Upper lobe of left lung (tissue), 6 donors: ENCODE measurements at regions not wholly inside any gene's neighbourhood (a gene's known extent, or its start where the extent isn't known, plus 50 kb on each side); places are given as distances from the start of the nearest gene placed in this dataset.
A peak's percentile ranks its signal among the peaks of the same experiment; 100 is the strongest.

ENCODE experiments used
- ATAC-seq, 2 donors: fragments of 200-7000 bp; cut with Tn5 transposase; one replicate each; pipeline ENCODE4 v1.9.1; 2022; ENCODE audit warnings: mild to moderate bottlenecking in 2 of 2, moderate library complexity in 2 of 2; ENCODE audit not compliant: low FRiP score in 2 of 2
- DNase-seq, 2 donors: peaks; one replicate each; pipeline ENCODE4 v3.0.0-alpha.2; 2019 to 2020
- H3K27ac ChIP-seq, 4 donors: fragments of 200-600 bp; sonication (generic); one replicate each; pipeline ENCODE4 v1.5.1; 2016 to 2019
- H3K27me3 ChIP-seq, 4 donors: fragments of 200-600 bp; sonication (generic); one replicate each; pipeline ENCODE4 v1.5.1; 2017 to 2019
- H3K36me3 ChIP-seq, 4 donors: fragments of 200-600 bp; sonication (generic); one replicate each; pipeline ENCODE4 v1.5.1; 2016 to 2019
- H3K4me1 ChIP-seq, 4 donors: fragments of 200-600 bp; sonication (generic); one replicate each; pipeline ENCODE4 v1.5.1; 2018 to 2019
- H3K4me3 ChIP-seq, 4 donors: fragments of 200-600 bp; sonication (generic); one replicate each; pipeline ENCODE4 v1.5.1; 2017 to 2019; ENCODE audit warnings: mild to moderate bottlenecking in 2 of 4, moderate library complexity in 1 of 4
- H3K9me3 ChIP-seq, 4 donors: fragments of 200-600 bp; sonication (generic); one replicate each; pipeline ENCODE4 v1.5.1; 2018 to 2019
- EP300 ChIP-seq, 4 donors: sonication (generic); formaldehyde crosslinking; IDR thresholded peaks; one replicate each; pipeline ENCODE4 v1.5.1; 2017; ENCODE audit warnings: antibody characterized with exemption in 4 of 4, control low read depth in 2 of 4
- POLR2A ChIP-seq, 4 donors: fragments of 450-650 bp; IDR thresholded peaks; one replicate each; pipeline ENCODE4 v1.5.1; 2016 to 2017; ENCODE audit warnings: antibody characterized with exemption in 4 of 4, mild to moderate bottlenecking in 2 of 4
- POLR2AphosphoS5 ChIP-seq, 2 donors: sonication (generic); formaldehyde crosslinking; IDR thresholded peaks; one replicate each; pipeline ENCODE4 v1.5.1; 2017; ENCODE audit warnings: antibody characterized with exemption in 2 of 2
- WGBS, 2 donors: methylation state at CpG; one replicate each; pipeline ENCODE4 v1.1.5; 2017 to 2018; 5-methylcytosine and 5-hydroxymethylcytosine counted together
- TF ChIP-seq, protein P1 (sequence below), 6 experiments: fragments of 450-650 bp in 4 of 6; fragments of 200-600 bp in 2 of 6; sonication (generic) in 2 of 6; IDR thresholded peaks; one replicate each; pipeline ENCODE4 v1.5.1; 2016 to 2019; ENCODE audit warnings: antibody characterized with exemption in 6 of 6
- donor health status: DM: no; HTN: no; CAD: no; lungs with moderate emphysema.
- donor health status: DM: no; HTN: yes; CAD: no; lungs with severe emphysema.

DNA sequence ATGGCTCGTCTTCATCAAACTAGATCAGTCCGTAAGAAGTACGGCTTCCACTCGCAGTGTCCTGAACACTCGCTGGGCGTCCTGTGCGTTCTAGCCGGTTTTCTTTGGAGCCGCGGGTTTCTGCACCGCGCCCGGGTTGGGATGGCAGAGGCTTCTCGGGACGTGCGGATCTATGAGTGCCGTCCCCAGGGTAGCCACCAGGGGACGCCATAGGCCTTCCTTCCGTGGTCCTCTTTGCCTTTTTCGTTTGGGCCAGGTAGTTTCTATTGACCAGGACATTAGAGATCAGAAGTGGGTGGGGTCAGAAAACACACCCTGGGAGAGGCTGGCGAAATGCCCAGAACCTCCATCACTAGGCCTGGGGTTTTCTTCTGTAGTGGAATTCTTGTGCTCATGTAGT is 273.8 kb downstream of the FAM72C start:
- no peaks in the 10 kb centered on the region for H3K4me1 ChIP-seq
- no peak overlapping the region for H3K27ac ChIP-seq
- H3K9me3 ChIP-seq, result no peaks in the 10 kb centered on the region
- DNase-seq (peak; percentile 21 to 56), ATAC-seq (peak in 1 of 2 donors; percentile 79)
- H3K36me3 ChIP-seq, result no peaks in the 10 kb centered on the region
- no peak overlapping the region for H3K4me3 ChIP-seq
- 4 to 10% methylated on average over 6 to 21 of the region's 21 CpGs for WGBS, 2 donors
- H3K27me3 ChIP-seq, result peaks cover 0 to 21% (median 0%) of the 10 kb centered on the region in 4 donors
- no peak for TF ChIP-seq EP300 (IDR thresholded peaks at IDR 0.05)
- no peak for TF ChIP-seq POLR2A (IDR thresholded peaks at IDR 0.05)
- TF ChIP-seq POLR2AphosphoS5 (IDR thresholded peaks at IDR 0.05), result no peak
- TF ChIP-seq, protein P1, sequence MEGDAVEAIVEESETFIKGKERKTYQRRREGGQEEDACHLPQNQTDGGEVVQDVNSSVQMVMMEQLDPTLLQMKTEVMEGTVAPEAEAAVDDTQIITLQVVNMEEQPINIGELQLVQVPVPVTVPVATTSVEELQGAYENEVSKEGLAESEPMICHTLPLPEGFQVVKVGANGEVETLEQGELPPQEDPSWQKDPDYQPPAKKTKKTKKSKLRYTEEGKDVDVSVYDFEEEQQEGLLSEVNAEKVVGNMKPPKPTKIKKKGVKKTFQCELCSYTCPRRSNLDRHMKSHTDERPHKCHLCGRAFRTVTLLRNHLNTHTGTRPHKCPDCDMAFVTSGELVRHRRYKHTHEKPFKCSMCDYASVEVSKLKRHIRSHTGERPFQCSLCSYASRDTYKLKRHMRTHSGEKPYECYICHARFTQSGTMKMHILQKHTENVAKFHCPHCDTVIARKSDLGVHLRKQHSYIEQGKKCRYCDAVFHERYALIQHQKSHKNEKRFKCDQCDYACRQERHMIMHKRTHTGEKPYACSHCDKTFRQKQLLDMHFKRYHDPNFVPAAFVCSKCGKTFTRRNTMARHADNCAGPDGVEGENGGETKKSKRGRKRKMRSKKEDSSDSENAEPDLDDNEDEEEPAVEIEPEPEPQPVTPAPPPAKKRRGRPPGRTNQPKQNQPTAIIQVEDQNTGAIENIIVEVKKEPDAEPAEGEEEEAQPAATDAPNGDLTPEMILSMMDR (IDR thresholded peaks at IDR 0.05), result peak; percentile 21 to 65 (median 50)

DNA sequence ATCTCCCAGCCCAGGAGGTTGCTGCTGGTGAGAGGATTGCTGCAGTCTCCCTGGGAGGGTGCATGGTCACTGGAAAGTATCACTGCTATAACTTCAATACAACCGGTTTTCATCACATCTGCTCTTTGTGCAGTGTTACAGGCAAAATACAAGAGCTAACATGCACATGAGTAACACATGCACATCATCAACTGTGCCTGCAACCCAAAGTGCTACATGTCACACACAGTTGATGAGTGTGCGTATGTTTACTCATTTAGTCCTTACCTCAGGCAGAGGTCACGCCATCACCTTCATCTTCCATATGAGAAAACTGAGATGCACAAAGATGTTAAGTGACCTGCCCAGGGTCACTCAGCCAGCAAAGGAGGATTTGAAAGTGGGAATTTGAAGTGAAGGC is 277.7 kb downstream of the FAM72C start:
- no peaks in the 10 kb centered on the region for H3K36me3 ChIP-seq
- H3K4me1 ChIP-seq, result no peaks in the 10 kb centered on the region
- 80 to 81% methylated on average over 1 to 3 of the region's 3 CpGs for WGBS, 2 donors
- DNase-seq (no peak), ATAC-seq (no peak)
- no peak overlapping the region for H3K27ac ChIP-seq
- TF ChIP-seq POLR2A (IDR thresholded peaks at IDR 0.05) (no peak), EP300 (IDR thresholded peaks at IDR 0.05) (no peak), POLR2AphosphoS5 (IDR thresholded peaks at IDR 0.05) (no peak)
- TF ChIP-seq, protein P1 (IDR thresholded peaks at IDR 0.05), result no peak
- H3K9me3 ChIP-seq, result no peaks in the 10 kb centered on the region
- peaks cover 0 to 28% (median 0%) of the 10 kb centered on the region in 4 donors for H3K27me3 ChIP-seq
- H3K4me3 ChIP-seq, result no peak overlapping the region

DNA sequence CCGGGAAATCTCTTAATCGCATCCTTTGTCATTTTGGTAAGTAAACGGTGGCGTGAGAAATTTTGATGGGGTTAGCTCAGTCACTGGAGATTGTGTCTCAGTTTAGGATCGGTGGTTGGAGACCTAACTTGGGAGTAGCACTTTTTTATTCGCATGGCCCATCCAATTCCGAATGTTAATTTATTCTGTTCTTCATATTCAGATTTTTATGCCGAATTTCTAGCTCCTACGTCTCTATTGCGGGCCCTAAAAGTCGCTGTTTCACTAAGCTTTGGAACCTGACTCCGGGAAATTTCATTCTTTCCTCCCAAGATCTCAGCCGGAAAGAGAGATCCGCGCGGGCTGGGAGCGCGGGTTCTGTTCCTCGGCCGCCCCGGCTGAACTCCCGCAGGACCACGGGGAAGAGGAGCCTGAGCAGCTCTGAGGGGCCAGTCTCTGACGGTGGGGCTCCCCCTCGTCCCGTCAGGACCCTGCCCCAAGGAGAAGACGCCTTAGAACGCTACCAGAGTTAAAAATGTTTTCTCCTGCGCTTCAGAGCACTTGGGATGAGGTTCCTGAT is 279.7 kb downstream of the FAM72C start:
- 10 to 28% methylated on average over 15 to 29 of the region's 29 CpGs for WGBS, 2 donors
- no peak overlapping the region for H3K4me3 ChIP-seq
- no peaks in the 10 kb centered on the region for H3K4me1 ChIP-seq
- H3K27me3 ChIP-seq, result peaks cover 0 to 12% (median 0%) of the 10 kb centered on the region in 4 donors
- ATAC-seq (peak in 1 of 2 donors; percentile 8), DNase-seq (peak in 1 of 2 donors; percentile 38)
- no peaks in the 10 kb centered on the region for H3K9me3 ChIP-seq
- H3K36me3 ChIP-seq, result no peaks in the 10 kb centered on the region
- no peak for TF ChIP-seq EP300 (IDR thresholded peaks at IDR 0.05)
- no peak overlapping the region for H3K27ac ChIP-seq

DNA sequence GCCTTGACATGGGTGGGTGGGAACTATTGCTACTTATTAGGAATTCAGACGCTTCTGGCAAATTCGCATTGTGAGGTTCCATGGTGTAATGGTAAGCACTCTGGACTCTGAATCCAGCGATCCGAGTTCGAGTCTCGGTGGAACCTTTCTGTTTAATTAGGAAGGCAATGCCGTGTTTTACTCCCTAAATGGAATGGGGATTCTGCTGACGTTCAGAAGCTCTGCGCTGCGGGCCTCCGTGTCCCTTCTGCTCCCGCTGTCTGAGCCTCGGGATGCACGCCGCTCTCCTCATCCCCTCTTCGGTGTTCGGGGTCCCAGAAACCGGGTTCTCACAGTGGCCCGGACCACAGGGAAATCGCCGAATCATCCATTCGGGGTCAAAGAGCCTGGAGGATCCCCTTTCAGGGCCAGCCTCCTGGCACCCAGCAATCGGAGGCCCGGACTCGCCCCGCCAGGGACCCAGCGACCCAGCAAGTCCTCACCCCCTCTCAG is 280.3 kb downstream of the FAM72C start:
- Histone ChIP-seq H3K4me3 (no peak overlapping the region), H3K4me1 (no peaks in the 10 kb centered on the region), H3K27me3 (peaks cover 0 to 12% (median 0%) of the 10 kb centered on the region in 4 donors), H3K36me3 (no peaks in the 10 kb centered on the region), H3K9me3 (no peaks in the 10 kb centered on the region), H3K27ac (no peak overlapping the region)
- TF ChIP-seq POLR2AphosphoS5 (IDR thresholded peaks at IDR 0.05) (no peak), POLR2A (IDR thresholded peaks at IDR 0.05) (no peak), EP300 (IDR thresholded peaks at IDR 0.05) (no peak)
- TF ChIP-seq, protein P1 (IDR thresholded peaks at IDR 0.05), result no peak
- 17 to 28% methylated on average over 2 to 16 of the region's 27 CpGs for WGBS, 2 donors
- no peak for ATAC-seq
- peak in 1 of 2 donors; percentile 53 for DNase-seq

DNA sequence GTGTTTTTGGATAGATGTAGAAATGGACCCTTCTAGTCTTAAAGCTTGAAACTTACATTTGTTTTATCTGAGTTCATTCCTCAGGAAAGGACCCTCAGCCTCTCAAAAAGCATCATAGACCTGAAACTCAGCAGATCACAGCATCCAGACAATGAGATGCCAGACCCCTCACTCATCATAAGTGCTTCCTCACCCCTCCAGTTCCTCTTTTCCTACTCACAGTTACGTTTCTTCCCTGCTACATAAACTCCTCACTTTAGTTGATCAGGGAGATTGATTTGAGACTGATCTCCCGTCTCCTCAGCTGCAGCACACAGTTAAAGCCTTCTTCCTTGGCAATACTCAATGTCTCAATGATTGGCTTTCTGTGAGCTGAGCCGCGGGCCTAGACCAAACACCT is 282.0 kb downstream of the FAM72C start:
- H3K27ac ChIP-seq, result no peak overlapping the region
- no peaks in the 10 kb centered on the region for H3K4me1 ChIP-seq
- DNase-seq, result no peak
- TF ChIP-seq EP300 (IDR thresholded peaks at IDR 0.05), result no peak
- no peak for TF ChIP-seq POLR2A (IDR thresholded peaks at IDR 0.05)
- TF ChIP-seq, protein P1 (IDR thresholded peaks at IDR 0.05), result no peak
- ATAC-seq, result no peak
- 60 to 81% methylated on average over 4 of the region's 4 CpGs for whole genome bisulfite sequencing, 2 donors
- H3K4me3 ChIP-seq, result no peak overlapping the region
- H3K36me3 ChIP-seq, result no peaks in the 10 kb centered on the region
- H3K27me3 ChIP-seq, result peaks cover 0 to 12% (median 0%) of the 10 kb centered on the region in 4 donors
- no peaks in the 10 kb centered on the region for H3K9me3 ChIP-seq
